OCI-LY7 (cell line): ENCODE measurements at regions not wholly inside any gene's neighbourhood (a gene's known extent, or its start where the extent isn't known, plus 50 kb on each side); places are given as distances from the start of the nearest gene placed in this dataset.

ENCODE experiments used
- BruUV-seq: library from RNA; stranded (reverse); fragments of 400-500 nt; replicated peaks from 2 replicates; lab custom pipeline; 2021; lab: Mats Ljungman, UMichigan
- CTCF ChIA-PET: fragments of 300-600 bp; sonication (Branson Sonifier 250); formaldehyde crosslinking; loops from one replicate; lab custom pipeline; 2022; ENCODE audit warnings: antibody characterized with exemption; ENCODE audit not compliant: unreplicated experiment; lab: Charles Lee
- POLR2A ChIA-PET: fragments of 300-600 bp; sonication (Branson Sonifier 250); formaldehyde crosslinking; loops from one replicate; lab custom pipeline; 2022; ENCODE audit warnings: antibody characterized with exemption; lab: Charles Lee
- DNase-seq: peaks from one replicate; pipeline ENCODE4 v3.0.0-alpha.2; 2015; ENCODE audit warnings: low spot score
- H2AFZ ChIP-seq: fragments of 200-600 bp; sonication (generic), shearing (Covaris generic); 2 replicates; pipeline ENCODE4 v1.6.1; 2014; ENCODE audit warnings: mild to moderate bottlenecking, antibody characterized with exemption, low read length, moderate library complexity
- H3K27ac ChIP-seq: fragments of 200-600 bp; sonication (generic); 2 replicates; pipeline ENCODE4 v1.5.1; 2014; ENCODE audit warnings: mixed run types, low read depth, mild to moderate bottlenecking, moderate library complexity, low read length, inconsistent platforms; ENCODE audit not compliant: poor library complexity, severe bottlenecking
- H3K36me3 ChIP-seq: fragments of 200-600 bp; sonication (generic); 2 replicates; pipeline ENCODE4 v1.6.1; 2014; ENCODE audit warnings: mild to moderate bottlenecking, antibody characterized with exemption, low read length, moderate library complexity, mixed read lengths; ENCODE audit not compliant: insufficient read depth
- H3K4me1 ChIP-seq: fragments of 200-600 bp; sonication (generic); 2 replicates; pipeline ENCODE4 v1.5.1; 2014; ENCODE audit warnings: mild to moderate bottlenecking, low read length; ENCODE audit not compliant: insufficient read depth, poor library complexity, severe bottlenecking
- H3K4me2 ChIP-seq: fragments of 200-600 bp; sonication (generic); 2 replicates; pipeline ENCODE4 v1.6.1; 2014; ENCODE audit warnings: mild to moderate bottlenecking, low read length
- H3K4me3 ChIP-seq: fragments of 200-600 bp; sonication (generic); 2 replicates; pipeline ENCODE4 v1.5.1; 2014; ENCODE audit warnings: mild to moderate bottlenecking, low read depth, low read length; ENCODE audit not compliant: poor library complexity, severe bottlenecking
- H3K79me2 ChIP-seq: fragments of 200-600 bp; sonication (generic); 2 replicates; pipeline ENCODE4 v1.6.1; 2016; ENCODE audit warnings: low read depth, mild to moderate bottlenecking, low read length, moderate library complexity, mixed read lengths; ENCODE audit not compliant: insufficient read depth
- H3K9me2 ChIP-seq: fragments of 200-600 bp; sonication (generic); 2 replicates; pipeline ENCODE4 v1.6.1; 2016; ENCODE audit warnings: mild to moderate bottlenecking, low read length, mixed read lengths; ENCODE audit not compliant: insufficient read depth
- H3K9me3 ChIP-seq: fragments of 200-600 bp; sonication (generic); 2 replicates; pipeline ENCODE4 v1.6.1; 2014; ENCODE audit warnings: mild to moderate bottlenecking, mixed run types, low read length, mixed read lengths
- H4K20me1 ChIP-seq: fragments of 200-600 bp; sonication (generic); 2 replicates; pipeline ENCODE4 v1.6.1; 2014; ENCODE audit warnings: mild to moderate bottlenecking, antibody characterized with exemption, low read length, moderate library complexity, mixed read lengths; ENCODE audit not compliant: insufficient read depth
- CTCF ChIP-seq: fragments of 200-600 bp; sonication (generic); conservative IDR thresholded peaks from 2 replicates; pipeline ENCODE4 v1.5.1; 2014; ENCODE audit warnings: mild to moderate bottlenecking, antibody characterized with exemption, low read length, moderate library complexity, mixed read lengths
- EZH2phosphoT487 ChIP-seq: fragments of 200-600 bp; sonication (generic); IDR thresholded peaks from 2 replicates; pipeline ENCODE4 v1.6.1; 2018; ENCODE audit warnings: low read depth, borderline replicate concordance, mild to moderate bottlenecking, mixed run types, antibody characterized with exemption, low read length, moderate library complexity, mixed read lengths
- intact Hi-C: fragments of 100-400 bp; cut with micrococcal nuclease; formaldehyde crosslinking; loops from one replicate; pipeline ENCODE4 v1.10.0; 2022; ENCODE audit not compliant: unreplicated experiment

- Histone ChIP-seq H3K36me3 (no peaks in the 10 kb centered on the region), H2AFZ (no peak overlapping the region), H4K20me1 (no peaks in the 10 kb centered on the region), H3K79me2 (no peaks in the 10 kb centered on the region), H3K4me2 (no peak overlapping the region), H3K9me3 (no peaks in the 10 kb centered on the region), H3K4me1 (no peaks in the 10 kb centered on the region), H3K4me3 (no peak overlapping the region), H3K27ac (no peak overlapping the region), H3K9me2 (no peaks in the 10 kb centered on the region)
- ChIA-PET CTCF (no interaction called here), POLR2A (interaction anchor here (0.6 kb wide), 1 partner anchor 144 kb away, joined by 4 read pairs; no protein-coding TSS in a partner anchor)
- intact Hi-C loops: no loop called here
- no peak for TF ChIP-seq EZH2phosphoT487
- TF ChIP-seq CTCF: no peak
- no peak for DNase-seq
- BruUV-seq: no TSS peak
Observed at GRCh38 chr12:74917743-74918142, 291.9 kb downstream of the KCNC2 start.

DNA sequence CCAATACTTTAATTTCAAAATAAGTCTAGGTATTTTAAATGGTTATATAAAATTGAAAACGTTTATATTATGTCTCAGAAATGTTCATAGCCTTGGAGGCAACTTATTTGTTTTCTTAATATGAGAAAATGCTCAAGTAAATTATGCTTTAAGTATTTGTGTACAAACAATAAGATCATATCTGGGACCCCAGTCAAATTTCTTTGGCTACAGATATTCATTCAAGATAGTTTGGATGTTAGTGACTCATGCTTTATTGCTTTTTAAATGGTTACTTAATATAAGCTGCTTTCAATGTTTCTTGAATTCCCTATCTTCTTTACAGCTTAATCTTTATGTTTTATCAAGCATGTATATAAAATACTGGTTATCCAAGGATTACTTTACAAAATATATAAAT is 291.3 kb downstream of the KCNC2 start:
- CTCF ChIA-PET: no interaction called here
- Histone ChIP-seq H3K27ac (no peak overlapping the region), H3K4me3 (no peak overlapping the region), H3K79me2 (no peaks in the 10 kb centered on the region), H3K4me2 (no peak overlapping the region), H3K36me3 (no peaks in the 10 kb centered on the region), H2AFZ (no peak overlapping the region), H4K20me1 (no peaks in the 10 kb centered on the region), H3K9me3 (no peaks in the 10 kb centered on the region), H3K4me1 (no peaks in the 10 kb centered on the region), H3K9me2 (no peaks in the 10 kb centered on the region)
- no TSS peak for BruUV-seq
- no peak for TF ChIP-seq CTCF
- POLR2A ChIA-PET: interaction anchor here (0.8 kb wide), 1 partner anchor 15 kb away, joined by 3 read pairs; no protein-coding TSS in a partner anchor
- DNase-seq: no peak
- intact Hi-C loops: no loop called here

GRCh38 chr12:74922117-74922516 is 287.5 kb downstream of the KCNC2 start:
- POLR2A ChIA-PET: no interaction called here
- H3K4me2 ChIP-seq: no peak overlapping the region
- CTCF ChIA-PET: no interaction called here
- H2AFZ ChIP-seq: no peak overlapping the region
- H3K4me3 ChIP-seq: no peak overlapping the region
- no peak for TF ChIP-seq EZH2phosphoT487
- no peak for TF ChIP-seq CTCF
- H3K9me2 ChIP-seq: no peaks in the 10 kb centered on the region
- BruUV-seq: no TSS peak
- no peak overlapping the region for H3K27ac ChIP-seq
- intact Hi-C loops: no loop called here
- H3K9me3 ChIP-seq: no peaks in the 10 kb centered on the region
- H4K20me1 ChIP-seq: no peaks in the 10 kb centered on the region
- no peaks in the 10 kb centered on the region for H3K36me3 ChIP-seq
- H3K4me1 ChIP-seq: no peaks in the 10 kb centered on the region
- DNase-seq: no peak
- H3K79me2 ChIP-seq: no peaks in the 10 kb centered on the region
